ENCODE measurements at regions not wholly inside any gene's neighbourhood (a gene's known extent, or its start where the extent isn't known, plus 50 kb on each side); places are given as distances from the start of the nearest gene placed in this dataset.

DNA sequence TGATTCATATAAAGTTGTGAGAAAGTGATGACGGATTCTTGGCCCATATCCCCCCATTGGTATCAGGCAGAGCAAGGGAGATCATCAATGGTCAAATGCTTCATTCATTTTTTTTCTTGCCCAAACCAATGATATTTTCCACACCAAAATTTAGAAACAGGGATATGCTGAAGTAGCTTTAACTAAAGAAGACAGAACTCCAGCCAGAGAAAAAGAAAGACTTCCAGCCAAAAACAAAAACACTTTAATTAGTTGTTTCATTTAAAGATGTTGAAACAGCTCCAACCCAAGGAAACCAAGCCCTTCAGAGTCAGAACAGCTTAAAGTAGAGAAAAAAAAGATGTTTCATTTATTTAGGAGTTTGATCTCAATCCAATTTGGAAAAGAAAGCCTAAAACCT, 358.9 kb upstream of the NBEA start:
- TF ChIP-seq, protein P1, sequence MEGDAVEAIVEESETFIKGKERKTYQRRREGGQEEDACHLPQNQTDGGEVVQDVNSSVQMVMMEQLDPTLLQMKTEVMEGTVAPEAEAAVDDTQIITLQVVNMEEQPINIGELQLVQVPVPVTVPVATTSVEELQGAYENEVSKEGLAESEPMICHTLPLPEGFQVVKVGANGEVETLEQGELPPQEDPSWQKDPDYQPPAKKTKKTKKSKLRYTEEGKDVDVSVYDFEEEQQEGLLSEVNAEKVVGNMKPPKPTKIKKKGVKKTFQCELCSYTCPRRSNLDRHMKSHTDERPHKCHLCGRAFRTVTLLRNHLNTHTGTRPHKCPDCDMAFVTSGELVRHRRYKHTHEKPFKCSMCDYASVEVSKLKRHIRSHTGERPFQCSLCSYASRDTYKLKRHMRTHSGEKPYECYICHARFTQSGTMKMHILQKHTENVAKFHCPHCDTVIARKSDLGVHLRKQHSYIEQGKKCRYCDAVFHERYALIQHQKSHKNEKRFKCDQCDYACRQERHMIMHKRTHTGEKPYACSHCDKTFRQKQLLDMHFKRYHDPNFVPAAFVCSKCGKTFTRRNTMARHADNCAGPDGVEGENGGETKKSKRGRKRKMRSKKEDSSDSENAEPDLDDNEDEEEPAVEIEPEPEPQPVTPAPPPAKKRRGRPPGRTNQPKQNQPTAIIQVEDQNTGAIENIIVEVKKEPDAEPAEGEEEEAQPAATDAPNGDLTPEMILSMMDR (IDR thresholded peaks at IDR 0.05): no peak
- no peak for TF ChIP-seq POLR2A (IDR thresholded peaks at IDR 0.05)

Data from gastroesophageal sphincter (tissue), 3 donors.